GM12892 (cell line): ENCODE measurements at regions not wholly inside any gene's neighbourhood (a gene's known extent, or its start where the extent isn't known, plus 50 kb on each side); places are given as distances from the start of the nearest gene placed in this dataset.
"Not testable (repeated sequence)": the region's sequence is repeated elsewhere in the genome, so short reads cannot be mapped to it uniquely, and the experiment has no call there.

Experiments
- DNase-seq: peaks from one replicate; pipeline ENCODE4 v3.0.0; 2011; ENCODE audit not compliant: insufficient read length
- FAIRE-seq: peaks from 2 replicates; lab custom pipeline; 2011; peaks lifted over from hg19 to GRCh38; lab: Jason Lieb, UNC
- POLR2A ChIP-seq: IDR thresholded peaks from 2 replicates; pipeline ENCODE4 v1.6.1; 2011; ENCODE audit warnings: low read depth, low read length, control low read depth
- POLR2AphosphoS5 ChIP-seq: IDR thresholded peaks from 2 replicates; pipeline ENCODE4 v1.6.1; 2011; ENCODE audit warnings: low read depth, low read length, control low read depth
- TAF1 ChIP-seq: IDR thresholded peaks from 2 replicates; pipeline ENCODE4 v1.6.1; 2011; ENCODE audit warnings: low read depth, mild to moderate bottlenecking, control low read depth, low read length, borderline replicate concordance

- FAIRE-seq = no peak
- no peak for DNase-seq
- TF ChIP-seq POLR2A (no peak), TAF1 (no peak), POLR2AphosphoS5 (no peak)
Observed at GRCh38 chr16:65704866-65705265, 583.0 kb upstream of the CDH11 start.

GRCh38 chr16:65702707-65703402 is 581.0 kb upstream of the CDH11 start:
- TF ChIP-seq TAF1 (no peak), POLR2AphosphoS5 (no peak), POLR2A (no peak)
- FAIRE-seq = no peak

GRCh38 chr16:65700596-65700995 is 578.7 kb upstream of the CDH11 start:
- TF ChIP-seq POLR2AphosphoS5 = no peak
- TF ChIP-seq POLR2A = no peak
- TF ChIP-seq TAF1 = no peak
- FAIRE-seq (no peak), DNase-seq (no peak)

More at GRCh38 chr16:65702707-65703402, 581.0 kb upstream of the CDH11 start:
- DNase-seq = no peak

GRCh38 chr16:65698791-65699321 is 577.0 kb upstream of the CDH11 start:
- DNase-seq = no peak
- no peak for TF ChIP-seq POLR2AphosphoS5
- TF ChIP-seq POLR2A = no peak
- no peak for FAIRE-seq

- FAIRE-seq (no peak), DNase-seq (no peak)
- TF ChIP-seq POLR2A = no peak
- TF ChIP-seq TAF1 = no peak
- no peak for TF ChIP-seq POLR2AphosphoS5
Observed at GRCh38 chr16:65697521-65697920, 575.7 kb upstream of the CDH11 start.

- FAIRE-seq = no peak
- DNase-seq = no peak
- TF ChIP-seq POLR2A (no peak), TAF1 (no peak), POLR2AphosphoS5 (no peak)
Observed at GRCh38 chr16:65697065-65697464, 575.2 kb upstream of the CDH11 start.

- FAIRE-seq, DNase-seq: not testable (repeated sequence)
Observed at GRCh38 chr16:65691846-65692245, 570.0 kb upstream of the CDH11 start.

GRCh38 chr16:65689726-65690125 is 567.9 kb upstream of the CDH11 start:
- FAIRE-seq = no peak
- DNase-seq = no peak
- TF ChIP-seq POLR2A (no peak), TAF1 (no peak), POLR2AphosphoS5 (no peak)

- no peak for TF ChIP-seq POLR2AphosphoS5
- no peak for TF ChIP-seq POLR2A
- no peak for TF ChIP-seq TAF1
- FAIRE-seq (no peak), DNase-seq (no peak)
Observed at GRCh38 chr16:65688301-65688700, 566.4 kb upstream of the CDH11 start.

- TF ChIP-seq POLR2A (no peak), TAF1 (no peak), POLR2AphosphoS5 (no peak)
- DNase-seq (no peak), FAIRE-seq (no peak)
Observed at GRCh38 chr16:65684230-65684629, 562.4 kb upstream of the CDH11 start.

- no peak for FAIRE-seq
- no peak for TF ChIP-seq POLR2AphosphoS5
- no peak for TF ChIP-seq POLR2A
- TF ChIP-seq TAF1 = no peak
- no peak for DNase-seq
Observed at GRCh38 chr16:65681406-65681805, 559.5 kb upstream of the CDH11 start.

GRCh38 chr16:65679785-65680184 is 557.9 kb upstream of the CDH11 start:
- FAIRE-seq = no peak

More at GRCh38 chr16:65679785-65680184, 557.9 kb upstream of the CDH11 start:
- no peak for DNase-seq
- TF ChIP-seq POLR2A (no peak), POLR2AphosphoS5 (no peak), TAF1 (no peak)
